ENCODE measurements at regions not wholly inside any gene's neighbourhood (a gene's known extent, or its start where the extent isn't known, plus 50 kb on each side); places are given as distances from the start of the nearest gene placed in this dataset.
"Not testable (repeated sequence)": the region's sequence is repeated elsewhere in the genome, so short reads cannot be mapped to it uniquely, and the experiment has no call there.

DNA sequence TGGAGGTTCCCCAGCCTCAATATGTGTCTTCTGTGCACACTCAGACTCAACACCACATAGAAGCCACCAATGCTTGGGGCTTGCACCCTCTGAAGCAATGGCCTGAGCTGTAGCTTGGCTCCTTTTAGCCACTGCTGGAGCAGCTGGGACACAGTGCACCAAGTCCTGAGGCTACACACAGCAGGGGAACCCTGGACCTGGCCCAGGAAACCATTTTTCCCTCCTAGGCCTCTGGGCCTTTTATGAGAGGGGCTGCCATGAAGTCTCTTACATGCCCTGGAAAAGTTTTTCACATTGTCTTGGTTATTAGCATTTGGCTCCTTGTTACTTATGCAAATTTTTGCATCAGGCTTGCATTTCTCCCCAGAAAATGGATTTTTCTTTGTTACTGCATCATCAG lies 306.2 kb downstream of the CPXCR1 start:
- TF ChIP-seq, protein P1, sequence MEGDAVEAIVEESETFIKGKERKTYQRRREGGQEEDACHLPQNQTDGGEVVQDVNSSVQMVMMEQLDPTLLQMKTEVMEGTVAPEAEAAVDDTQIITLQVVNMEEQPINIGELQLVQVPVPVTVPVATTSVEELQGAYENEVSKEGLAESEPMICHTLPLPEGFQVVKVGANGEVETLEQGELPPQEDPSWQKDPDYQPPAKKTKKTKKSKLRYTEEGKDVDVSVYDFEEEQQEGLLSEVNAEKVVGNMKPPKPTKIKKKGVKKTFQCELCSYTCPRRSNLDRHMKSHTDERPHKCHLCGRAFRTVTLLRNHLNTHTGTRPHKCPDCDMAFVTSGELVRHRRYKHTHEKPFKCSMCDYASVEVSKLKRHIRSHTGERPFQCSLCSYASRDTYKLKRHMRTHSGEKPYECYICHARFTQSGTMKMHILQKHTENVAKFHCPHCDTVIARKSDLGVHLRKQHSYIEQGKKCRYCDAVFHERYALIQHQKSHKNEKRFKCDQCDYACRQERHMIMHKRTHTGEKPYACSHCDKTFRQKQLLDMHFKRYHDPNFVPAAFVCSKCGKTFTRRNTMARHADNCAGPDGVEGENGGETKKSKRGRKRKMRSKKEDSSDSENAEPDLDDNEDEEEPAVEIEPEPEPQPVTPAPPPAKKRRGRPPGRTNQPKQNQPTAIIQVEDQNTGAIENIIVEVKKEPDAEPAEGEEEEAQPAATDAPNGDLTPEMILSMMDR (conservative IDR thresholded peaks at IDR 0.05), result no peak
- TF ChIP-seq ZFX (IDR thresholded peaks at IDR 0.05), result no peak
- H3K27ac ChIP-seq, result no peak overlapping the region

DNA sequence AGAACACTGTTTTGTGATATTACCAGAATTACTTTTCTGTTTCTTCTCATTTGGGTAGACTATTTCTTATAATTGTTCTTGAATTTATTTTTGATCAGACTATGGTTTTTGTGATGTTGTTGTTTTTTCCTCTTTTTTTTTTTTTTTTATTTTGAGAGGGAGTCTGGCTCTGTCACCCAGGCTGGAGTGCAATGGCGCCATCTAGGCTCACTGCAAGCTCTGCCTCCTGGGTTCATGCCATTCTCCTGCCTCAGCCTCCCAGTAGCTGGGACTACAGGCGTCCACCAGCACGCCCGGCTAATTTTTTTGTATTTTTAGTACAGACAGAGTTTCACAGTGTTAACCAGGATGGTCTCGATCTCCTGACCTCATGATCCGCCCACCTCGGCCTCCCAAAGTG lies 352.6 kb downstream of the CPXCR1 start:
- H3K27ac ChIP-seq, result not testable (repeated sequence)
- TF ChIP-seq, protein P1 (conservative IDR thresholded peaks at IDR 0.05), result peak; percentile 36

DNA sequence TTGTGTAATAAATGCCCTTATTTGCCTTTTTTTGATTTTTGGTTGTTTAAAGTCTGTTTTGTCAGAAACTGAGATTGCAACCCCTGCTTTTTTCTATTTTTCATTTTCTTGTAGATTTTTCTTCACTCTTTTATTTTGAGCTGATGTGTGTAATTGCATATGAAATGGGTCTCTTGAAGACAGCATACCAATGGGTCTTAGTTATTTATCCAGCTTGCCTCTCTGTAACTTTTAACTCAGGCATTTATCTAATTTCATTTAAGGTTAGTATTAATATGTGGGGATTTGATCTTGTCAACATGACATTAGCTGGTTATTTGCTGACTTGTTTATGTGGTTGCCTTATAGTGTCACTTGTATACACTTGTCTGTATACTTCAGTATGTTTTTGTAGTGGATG lies 378.0 kb downstream of the CPXCR1 start:
- no peak for TF ChIP-seq ZFX (IDR thresholded peaks at IDR 0.05)
- TF ChIP-seq, protein P1 (conservative IDR thresholded peaks at IDR 0.05), result no peak
- no peak overlapping the region for H3K27ac ChIP-seq
